ENCODE measurements at regions not wholly inside any gene's neighbourhood (a gene's known extent, or its start where the extent isn't known, plus 50 kb on each side); places are given as distances from the start of the nearest gene placed in this dataset.

DNA sequence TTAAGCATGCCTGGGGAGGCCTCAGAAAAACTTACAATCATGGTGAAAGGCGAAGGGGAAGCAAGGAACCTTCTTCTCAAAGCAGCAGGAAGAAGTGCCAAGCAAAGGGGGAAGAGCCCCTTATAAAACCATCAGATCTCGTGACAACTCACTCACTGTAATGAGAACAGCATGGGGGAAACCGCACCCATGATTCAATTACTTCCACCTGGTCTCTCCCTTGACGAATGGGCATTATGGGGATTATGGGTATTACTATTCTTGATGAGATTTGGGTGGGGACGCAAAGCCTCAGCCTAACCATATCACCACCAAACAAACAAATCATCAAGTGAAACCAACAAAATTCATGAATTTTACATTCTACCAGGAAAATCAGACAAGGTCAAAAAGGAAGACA lies 76.7 kb upstream of the TAB3 start:
- TF ChIP-seq EZH2 (IDR thresholded peaks at IDR 0.05; ENCODE audit: borderline replicate concordance, insufficient read depth, low read depth, low read length, poor library complexity, severe bottlenecking) (no peak), CTCF (IDR thresholded peaks at IDR 0.05) (no peak)
